ENCODE measurements at regions not wholly inside any gene's neighbourhood (a gene's known extent, or its start where the extent isn't known, plus 50 kb on each side); places are given as distances from the start of the nearest gene placed in this dataset.

GRCh38 chr2:43084699-43085091 is 141.7 kb downstream of the ZFP36L2 start:
- no peak for DNase-seq

- no peak for DNase-seq
Observed at GRCh38 chr2:43083710-43084698, 142.4 kb downstream of the ZFP36L2 start.

GRCh38 chr2:43082903-43083677 is 143.3 kb downstream of the ZFP36L2 start:
- no peak for DNase-seq

GRCh38 chr2:43082111-43082894 is 144.1 kb downstream of the ZFP36L2 start:
- no peak for DNase-seq

- no peak for DNase-seq
Observed at GRCh38 chr2:43081131-43081765, 145.2 kb downstream of the ZFP36L2 start.

GRCh38 chr2:43080571-43081021 is 145.8 kb downstream of the ZFP36L2 start:
- no peak for DNase-seq

GRCh38 chr2:43078781-43079755 is 147.3 kb downstream of the ZFP36L2 start:
- DNase-seq, result no peak

- no peak for DNase-seq
Observed at GRCh38 chr2:43078301-43078700, 148.1 kb downstream of the ZFP36L2 start.

- no peak for DNase-seq
Observed at GRCh38 chr2:43077876-43078275, 148.5 kb downstream of the ZFP36L2 start.

GRCh38 chr2:43076676-43077075 is 149.7 kb downstream of the ZFP36L2 start:
- no peak for DNase-seq

GRCh38 chr2:43075811-43076585 is 150.4 kb downstream of the ZFP36L2 start:
- DNase-seq, result no peak

- no peak for DNase-seq
Observed at GRCh38 chr2:43075054-43075593, 151.3 kb downstream of the ZFP36L2 start.

- no peak for DNase-seq
Observed at GRCh38 chr2:43074592-43075053, 151.8 kb downstream of the ZFP36L2 start.

GRCh38 chr2:43074052-43074451 is 152.4 kb downstream of the ZFP36L2 start:
- DNase-seq, result no peak

GRCh38 chr2:43073401-43073825 is 153.0 kb downstream of the ZFP36L2 start:
- no peak for DNase-seq

GRCh38 chr2:43071599-43072550 is 154.5 kb downstream of the ZFP36L2 start:
- DNase-seq, result no peak

- DNase-seq, result no peak
Observed at GRCh38 chr2:43070676-43071502, 155.5 kb downstream of the ZFP36L2 start.

- DNase-seq, result no peak
Observed at GRCh38 chr2:43070030-43070429, 156.4 kb downstream of the ZFP36L2 start.
